B cell (primary cell): ENCODE measurements at regions not wholly inside any gene's neighbourhood (a gene's known extent, or its start where the extent isn't known, plus 50 kb on each side); places are given as distances from the start of the nearest gene placed in this dataset.

Experiments used
- ATAC-seq: fragments of 200-7000 bp; cut with Tn5 transposase; one replicate; pipeline ENCODE4 v1.10.0; 2021; ENCODE audit warnings: low read depth, mild to moderate bottlenecking, moderate number of reproducible peaks, moderate library complexity
- CTCF ChIA-PET: fragments of 350-600 bp; sonication (Branson Sonifier 250); formaldehyde crosslinking; loops from one replicate; lab custom pipeline; 2021; ENCODE audit warnings: antibody characterized with exemption, inconsistent platforms; lab: Charles Lee
- POLR2A ChIA-PET: fragments of 350-600 bp; sonication (Branson Sonifier 250); formaldehyde crosslinking; loops from one replicate; lab custom pipeline; 2021; ENCODE audit warnings: antibody characterized with exemption; lab: Charles Lee
- DNase-seq: peaks from one replicate; pipeline ENCODE4 v3.0.0; 2013
- H2AFZ ChIP-seq: 2 replicates; pipeline ENCODE4 v1.6.1; 2012; ENCODE audit warnings: mild to moderate bottlenecking, low read depth, low read length; ENCODE audit not compliant: insufficient read depth, poor library complexity, severe bottlenecking
- H3K27ac ChIP-seq, 2 donors: 1 replicate in 1 of 2; 2 replicates in 1 of 2; pipeline ENCODE4 v1.5.1; 2012 to 2013; ENCODE audit warnings: low read length in 2 of 2, mild to moderate bottlenecking in 2 of 2, moderate library complexity in 1 of 2
- H3K27me3 ChIP-seq, 4 experiments: fragments of 200-600 bp in 1 of 4; sonication (generic) in 1 of 4; replicated peaks in 1 of 4; 1 replicate in 2 of 4; 2 replicates in 2 of 4; pipeline versions ENCODE4 v1.6.1 to v1.7.0; 2013 to 2016; ENCODE audit warnings: low read length in 3 of 4, mild to moderate bottlenecking in 2 of 4, mixed read lengths in 1 of 4, moderate library complexity in 1 of 4; ENCODE audit not compliant: insufficient read depth in 4 of 4, control insufficient read depth in 3 of 4; ENCODE audit errors: control extremely low read depth in 1 of 4
- H3K36me3 ChIP-seq, 2 experiments: replicated peaks in 1 of 2; 1 replicate in 1 of 2; 2 replicates in 1 of 2; pipeline versions ENCODE4 v1.6.1 to v1.7.1; 2013; ENCODE audit warnings: low read length in 1 of 2; ENCODE audit not compliant: insufficient read depth in 2 of 2, control insufficient read depth in 1 of 2; ENCODE audit errors: control extremely low read depth in 1 of 2, extremely low read depth in 1 of 2
- H3K4me1 ChIP-seq, 2 donors: fragments of 200-600 bp in 1 of 2; sonication (generic) in 1 of 2; 1 replicate in 1 of 2; 2 replicates in 1 of 2; pipeline versions ENCODE4 v1.5.1 to v1.6.1; 2013 to 2017; ENCODE audit warnings: low read length in 2 of 2; ENCODE audit not compliant: control insufficient read depth in 2 of 2, insufficient read depth in 2 of 2
- H3K4me2 ChIP-seq: replicated peaks from 2 replicates; pipeline ENCODE3; 2012; ENCODE audit warnings: mild to moderate bottlenecking, low read depth, low read length; ENCODE audit not compliant: poor library complexity, severe bottlenecking
- H3K4me3 ChIP-seq, 5 experiments: fragments of 200-600 bp in 1 of 5; sonication (generic) in 1 of 5; 1 replicate in 3 of 5; 2 replicates in 2 of 5; pipeline versions ENCODE4 v1.5.1 to v1.7.0; 2011 to 2016; ENCODE audit warnings: low read length in 4 of 5, mild to moderate bottlenecking in 4 of 5, low read depth in 2 of 5, control low read depth in 1 of 5, moderate library complexity in 1 of 5; ENCODE audit not compliant: insufficient read depth in 1 of 5; ENCODE audit errors: control extremely low read depth in 1 of 5, extremely low read depth in 1 of 5
- H3K79me2 ChIP-seq: fragments of 200-600 bp; sonication (generic); one replicate; pipeline ENCODE4 v1.6.0; 2016; ENCODE audit warnings: low read length; ENCODE audit not compliant: control insufficient read depth, insufficient read depth
- H3K9ac ChIP-seq: fragments of 200-600 bp; sonication (generic); 2 replicates; pipeline ENCODE4 v1.6.1; 2017; ENCODE audit warnings: mild to moderate bottlenecking, low read length, moderate library complexity
- H3K9me3 ChIP-seq, 3 donors: one replicate each; pipeline versions ENCODE4 v1.6.1 to v1.7.1; 2013; ENCODE audit warnings: low read length in 2 of 3; ENCODE audit not compliant: control insufficient read depth in 2 of 3, insufficient read depth in 1 of 3; ENCODE audit errors: control extremely low read depth in 1 of 3
- H4K20me1 ChIP-seq: 2 replicates; pipeline ENCODE4 v1.6.0; 2012; ENCODE audit warnings: mild to moderate bottlenecking, low read length; ENCODE audit not compliant: insufficient read depth, control insufficient read depth, poor library complexity, severe bottlenecking
- H3K27ac Mint-ChIP-seq: one replicate; pipeline ENCODE4 v1.8.0; 2021; ENCODE audit warnings: mixed read lengths
- H3K27me3 Mint-ChIP-seq: one replicate; pipeline ENCODE4 v1.8.0; 2021; ENCODE audit warnings: mixed read lengths
- H3K4me1 Mint-ChIP-seq: one replicate; pipeline ENCODE4 v1.8.0; 2021; ENCODE audit warnings: mixed read lengths
- H3K4me3 Mint-ChIP-seq: one replicate; pipeline ENCODE4 v1.8.0; 2021; ENCODE audit warnings: mixed read lengths
- H3K9me3 Mint-ChIP-seq: one replicate; pipeline ENCODE4 v1.8.0; 2022; ENCODE audit warnings: mixed read lengths; ENCODE audit not compliant: insufficient read depth
- EZH2 ChIP-seq: IDR thresholded peaks from 2 replicates; pipeline ENCODE4 v1.6.1; 2012; ENCODE audit warnings: borderline replicate concordance, low read depth, mild to moderate bottlenecking, moderate library complexity, low read length; ENCODE audit not compliant: insufficient read depth, poor library complexity, severe bottlenecking
- WGBS: methylation state at CpG from one replicate; pipeline ENCODE4 v1.1.5; 2013; ENCODE audit warnings: missing lambda C conversion rate; ENCODE audit not compliant: insufficient coverage; 5-methylcytosine and 5-hydroxymethylcytosine counted together
- intact Hi-C: fragments of 100-400 bp; cut with micrococcal nuclease; formaldehyde crosslinking; loops from one replicate; pipeline ENCODE4 v1.10.0; 2022
- TF ChIP-seq, protein P1 (sequence below): fragments of 200-600 bp; IDR thresholded peaks from one replicate; pipeline ENCODE4 v1.8.0; 2022; ENCODE audit warnings: antibody characterized with exemption, mild to moderate bottlenecking

DNA sequence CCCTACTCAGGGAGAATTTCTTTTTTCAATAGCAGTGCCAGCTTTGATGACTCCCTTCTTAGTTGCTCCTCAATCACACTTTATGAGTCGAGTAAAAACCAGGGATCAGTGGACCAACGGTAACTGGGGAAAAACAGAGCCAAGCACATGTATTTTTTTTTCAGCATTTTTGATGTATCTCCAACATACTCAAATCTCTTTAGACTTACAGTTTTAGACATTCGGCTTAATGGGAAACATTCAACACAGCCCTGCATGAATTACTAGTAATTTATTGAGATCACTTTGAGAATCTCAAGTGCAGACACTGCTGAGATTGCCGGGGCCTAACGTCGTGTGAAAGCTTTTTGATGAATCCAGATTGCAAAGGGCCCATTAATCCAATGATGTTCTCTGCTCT lies 306.7 kb downstream of the NUAK1 start:
- Mint-ChIP-seq H3K9me3 (no peaks in the 10 kb centered on the region), H3K27me3 (no peaks in the 10 kb centered on the region), H3K27ac (no peak overlapping the region), H3K4me1 (no peaks in the 10 kb centered on the region), H3K4me3 (no peak overlapping the region)
- Histone ChIP-seq H3K36me3 (no peaks in the 10 kb centered on the region), H3K4me2 (no peak overlapping the region), H3K27ac (no peak overlapping the region), H4K20me1 (no peaks in the 10 kb centered on the region), H3K9ac (no peak overlapping the region), H3K4me3 (no peak overlapping the region), H2AFZ (no peak overlapping the region), H3K4me1 (no peaks in the 10 kb centered on the region), H3K79me2 (no peaks in the 10 kb centered on the region), H3K27me3 (no peaks in the 10 kb centered on the region), H3K9me3 (peaks cover 0 to 4% (median 0%) of the 10 kb centered on the region in 3 donors)
- no peak for TF ChIP-seq EZH2
- TF ChIP-seq, protein P1, sequence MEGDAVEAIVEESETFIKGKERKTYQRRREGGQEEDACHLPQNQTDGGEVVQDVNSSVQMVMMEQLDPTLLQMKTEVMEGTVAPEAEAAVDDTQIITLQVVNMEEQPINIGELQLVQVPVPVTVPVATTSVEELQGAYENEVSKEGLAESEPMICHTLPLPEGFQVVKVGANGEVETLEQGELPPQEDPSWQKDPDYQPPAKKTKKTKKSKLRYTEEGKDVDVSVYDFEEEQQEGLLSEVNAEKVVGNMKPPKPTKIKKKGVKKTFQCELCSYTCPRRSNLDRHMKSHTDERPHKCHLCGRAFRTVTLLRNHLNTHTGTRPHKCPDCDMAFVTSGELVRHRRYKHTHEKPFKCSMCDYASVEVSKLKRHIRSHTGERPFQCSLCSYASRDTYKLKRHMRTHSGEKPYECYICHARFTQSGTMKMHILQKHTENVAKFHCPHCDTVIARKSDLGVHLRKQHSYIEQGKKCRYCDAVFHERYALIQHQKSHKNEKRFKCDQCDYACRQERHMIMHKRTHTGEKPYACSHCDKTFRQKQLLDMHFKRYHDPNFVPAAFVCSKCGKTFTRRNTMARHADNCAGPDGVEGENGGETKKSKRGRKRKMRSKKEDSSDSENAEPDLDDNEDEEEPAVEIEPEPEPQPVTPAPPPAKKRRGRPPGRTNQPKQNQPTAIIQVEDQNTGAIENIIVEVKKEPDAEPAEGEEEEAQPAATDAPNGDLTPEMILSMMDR: no peak
- ChIA-PET CTCF (no interaction called here), POLR2A (interaction anchor here (0.6 kb wide), 1 partner anchor 713 kb away, joined by 5 read pairs; no protein-coding TSS in a partner anchor)
- ATAC-seq (no peak), DNase-seq (no peak)
- intact Hi-C loops: no loop called here
- WGBS: 95% methylated on average over 6 of the region's 6 CpGs

DNA sequence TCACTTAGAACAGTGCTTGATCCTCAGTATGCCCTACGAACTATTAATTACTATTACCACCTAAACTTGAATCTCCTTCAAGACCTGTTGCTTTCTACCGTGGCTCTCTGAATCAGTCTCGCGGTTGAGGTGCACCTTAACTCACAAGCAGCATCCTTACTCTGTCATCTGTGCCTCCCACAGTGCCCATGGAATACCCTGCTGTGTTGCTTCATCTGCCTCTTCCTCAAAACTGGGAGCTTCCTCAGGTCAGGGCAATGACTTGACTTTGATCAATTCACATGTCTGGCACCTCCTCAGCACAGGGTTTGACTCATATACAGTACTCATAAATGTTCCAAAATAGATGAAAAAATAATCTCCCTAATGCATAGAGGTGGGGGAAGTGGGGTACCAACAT lies 305.9 kb downstream of the NUAK1 start:
- H3K9ac ChIP-seq: no peak overlapping the region
- H3K27ac ChIP-seq: no peak overlapping the region
- intact Hi-C loops: no loop called here
- peaks cover 0 to 4% (median 0%) of the 10 kb centered on the region in 3 donors for H3K9me3 ChIP-seq
- ChIA-PET CTCF (no interaction called here), POLR2A (no interaction called here)
- H3K4me1 Mint-ChIP-seq: no peaks in the 10 kb centered on the region
- no peak overlapping the region for H2AFZ ChIP-seq
- TF ChIP-seq, protein P1: no peak
- TF ChIP-seq EZH2: no peak
- WGBS: 79% methylated on average over 4 of the region's 4 CpGs
- no peak overlapping the region for H3K27ac Mint-ChIP-seq
- no peak overlapping the region for H3K4me3 ChIP-seq
- no peaks in the 10 kb centered on the region for H3K27me3 ChIP-seq
- no peak overlapping the region for H3K4me2 ChIP-seq
- H3K9me3 Mint-ChIP-seq: no peaks in the 10 kb centered on the region
- DNase-seq (no peak), ATAC-seq (no peak)
- H3K4me1 ChIP-seq: no peaks in the 10 kb centered on the region
- H3K36me3 ChIP-seq: no peaks in the 10 kb centered on the region
- H3K27me3 Mint-ChIP-seq: no peaks in the 10 kb centered on the region
- no peak overlapping the region for H3K4me3 Mint-ChIP-seq
- H4K20me1 ChIP-seq: no peaks in the 10 kb centered on the region
- H3K79me2 ChIP-seq: no peaks in the 10 kb centered on the region
